Breast epithelium (tissue), 3 donors: ENCODE measurements at regions not wholly inside any gene's neighbourhood (a gene's known extent, or its start where the extent isn't known, plus 50 kb on each side); places are given as distances from the start of the nearest gene placed in this dataset.

ENCODE experiments used
- CTCF ChIP-seq, 3 donors: fragments of 450-650 bp; IDR thresholded peaks; one replicate each; pipeline ENCODE4 v1.5.1; 2016 to 2017; ENCODE audit warnings: antibody characterized with exemption in 3 of 3, mild to moderate bottlenecking in 3 of 3, moderate library complexity in 3 of 3
- POLR2A ChIP-seq: fragments of 450-650 bp; IDR thresholded peaks from one replicate; pipeline ENCODE4 v1.6.1; 2016; ENCODE audit warnings: antibody characterized with exemption, mild to moderate bottlenecking, moderate library complexity

DNA sequence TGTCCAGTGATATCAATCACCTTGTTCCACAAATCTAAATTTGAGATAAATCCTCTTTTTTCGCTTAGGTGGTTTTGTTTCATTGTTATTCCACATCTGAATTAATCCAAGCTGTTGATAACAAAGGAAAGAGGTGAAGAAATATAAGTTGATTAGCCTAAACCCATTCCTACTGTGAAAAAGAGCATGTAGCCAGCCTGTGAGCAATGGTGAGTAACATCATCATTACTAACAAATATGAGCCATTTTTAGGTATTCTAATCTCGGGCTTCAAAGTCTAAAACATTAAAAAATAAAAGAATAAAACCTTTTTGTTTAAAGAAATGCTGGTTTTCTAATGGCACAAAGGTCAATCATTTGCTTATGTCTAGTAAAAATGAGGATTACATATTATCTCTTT, 52.1 kb upstream of the P3H2 start:
- TF ChIP-seq POLR2A (no peak), CTCF (IDR thresholded peaks at IDR 0.05) (no peak)
